ENCODE measurements at regions not wholly inside any gene's neighbourhood (a gene's known extent, or its start where the extent isn't known, plus 50 kb on each side); places are given as distances from the start of the nearest gene placed in this dataset.

GRCh38 chr3:96190024-96190616 is 624.3 kb upstream of the EPHA6 start:
- TF ChIP-seq, protein P1, sequence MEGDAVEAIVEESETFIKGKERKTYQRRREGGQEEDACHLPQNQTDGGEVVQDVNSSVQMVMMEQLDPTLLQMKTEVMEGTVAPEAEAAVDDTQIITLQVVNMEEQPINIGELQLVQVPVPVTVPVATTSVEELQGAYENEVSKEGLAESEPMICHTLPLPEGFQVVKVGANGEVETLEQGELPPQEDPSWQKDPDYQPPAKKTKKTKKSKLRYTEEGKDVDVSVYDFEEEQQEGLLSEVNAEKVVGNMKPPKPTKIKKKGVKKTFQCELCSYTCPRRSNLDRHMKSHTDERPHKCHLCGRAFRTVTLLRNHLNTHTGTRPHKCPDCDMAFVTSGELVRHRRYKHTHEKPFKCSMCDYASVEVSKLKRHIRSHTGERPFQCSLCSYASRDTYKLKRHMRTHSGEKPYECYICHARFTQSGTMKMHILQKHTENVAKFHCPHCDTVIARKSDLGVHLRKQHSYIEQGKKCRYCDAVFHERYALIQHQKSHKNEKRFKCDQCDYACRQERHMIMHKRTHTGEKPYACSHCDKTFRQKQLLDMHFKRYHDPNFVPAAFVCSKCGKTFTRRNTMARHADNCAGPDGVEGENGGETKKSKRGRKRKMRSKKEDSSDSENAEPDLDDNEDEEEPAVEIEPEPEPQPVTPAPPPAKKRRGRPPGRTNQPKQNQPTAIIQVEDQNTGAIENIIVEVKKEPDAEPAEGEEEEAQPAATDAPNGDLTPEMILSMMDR (conservative IDR thresholded peaks at IDR 0.05) = no peak
- H3K36me3 Mint-ChIP-seq = no peaks in the 10 kb centered on the region
- no peaks in the 10 kb centered on the region for H3K27me3 Mint-ChIP-seq
- no peak for DNase-seq (ENCODE audit: extremely low spot score, unreplicated experiment)
- no peak overlapping the region for H3K27ac Mint-ChIP-seq
- H3K9me3 Mint-ChIP-seq = no peaks in the 10 kb centered on the region
- no peak overlapping the region for H3K4me3 Mint-ChIP-seq
- H3K4me1 Mint-ChIP-seq (ENCODE audit: unreplicated experiment) = peaks cover 7% of the 10 kb centered on the region

DNA sequence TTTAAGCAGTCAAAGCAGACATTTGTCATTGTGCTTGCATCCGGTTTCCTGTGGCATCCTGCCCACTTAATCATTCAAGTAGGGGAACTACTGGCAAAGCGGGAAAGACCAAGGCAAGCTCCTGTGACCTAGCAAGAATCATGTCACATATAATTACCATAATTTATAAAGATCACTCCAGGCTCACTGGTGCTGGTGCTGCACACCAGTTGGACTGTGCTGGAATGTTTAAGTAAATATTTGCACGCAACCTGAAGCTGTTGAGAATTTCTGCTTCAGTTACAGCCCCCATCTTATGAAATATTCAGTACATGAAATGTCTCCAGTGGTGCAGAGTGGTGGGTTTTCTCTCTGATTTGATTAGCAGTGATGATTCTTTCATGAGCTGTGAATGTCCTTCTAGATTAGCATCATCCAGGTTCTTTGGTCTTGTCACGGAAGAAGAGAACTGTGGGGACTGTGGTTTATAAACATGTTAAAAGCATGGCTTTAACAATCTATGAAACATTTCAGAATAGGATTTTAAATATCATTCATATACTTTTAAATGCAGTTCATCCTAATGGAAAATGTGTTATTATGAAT is 621.3 kb upstream of the EPHA6 start:
- H3K27me3 Mint-ChIP-seq = no peaks in the 10 kb centered on the region
- no peak overlapping the region for H3K4me3 Mint-ChIP-seq
- no peak for DNase-seq (ENCODE audit: extremely low spot score, unreplicated experiment)
- no peaks in the 10 kb centered on the region for H3K36me3 Mint-ChIP-seq
- H3K27ac Mint-ChIP-seq = no peak overlapping the region
- H3K4me1 Mint-ChIP-seq (ENCODE audit: unreplicated experiment) = peaks cover 7% of the 10 kb centered on the region
- H3K9me3 Mint-ChIP-seq = no peaks in the 10 kb centered on the region
- TF ChIP-seq, protein P1 (conservative IDR thresholded peaks at IDR 0.05) = no peak

- H3K27ac Mint-ChIP-seq = no peak overlapping the region
- H3K4me1 Mint-ChIP-seq (ENCODE audit: unreplicated experiment) = no peaks in the 10 kb centered on the region
- DNase-seq (ENCODE audit: extremely low spot score, unreplicated experiment) = no peak
- TF ChIP-seq, protein P1 (conservative IDR thresholded peaks at IDR 0.05) = no peak
- no peaks in the 10 kb centered on the region for H3K9me3 Mint-ChIP-seq
- no peaks in the 10 kb centered on the region for H3K36me3 Mint-ChIP-seq
- H3K4me3 Mint-ChIP-seq = no peak overlapping the region
- no peaks in the 10 kb centered on the region for H3K27me3 Mint-ChIP-seq
Observed at GRCh38 chr3:96200897-96201296, 613.5 kb upstream of the EPHA6 start.

DNA sequence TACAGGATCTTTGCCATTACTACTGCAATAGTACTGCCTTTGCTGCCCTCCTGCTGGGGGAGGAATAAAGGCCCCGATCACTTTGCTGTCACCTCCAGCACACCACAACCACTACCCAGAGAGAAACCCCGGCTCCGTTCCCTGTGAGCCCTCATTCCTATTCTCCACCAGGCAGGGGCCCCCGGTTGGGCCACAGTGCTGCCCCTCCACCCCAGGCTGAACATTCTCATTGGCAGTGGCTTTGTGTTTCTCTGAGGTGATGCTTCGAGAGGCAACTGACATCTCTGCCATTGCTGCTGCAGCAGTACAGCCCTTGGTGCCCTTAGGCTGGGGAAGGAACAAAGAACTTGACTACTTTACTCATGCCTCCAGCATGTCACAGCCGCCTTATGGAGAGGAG is 612.9 kb upstream of the EPHA6 start:
- Mint-ChIP-seq H3K4me1 (ENCODE audit: unreplicated experiment) (no peaks in the 10 kb centered on the region), H3K9me3 (no peaks in the 10 kb centered on the region), H3K36me3 (no peaks in the 10 kb centered on the region), H3K27ac (no peak overlapping the region), H3K27me3 (no peaks in the 10 kb centered on the region), H3K4me3 (no peak overlapping the region)
- TF ChIP-seq, protein P1 (conservative IDR thresholded peaks at IDR 0.05) = no peak
- DNase-seq (ENCODE audit: extremely low spot score, unreplicated experiment) = no peak

- no peak for DNase-seq (ENCODE audit: extremely low spot score, unreplicated experiment)
- no peak overlapping the region for H3K4me3 Mint-ChIP-seq
- no peak overlapping the region for H3K27ac Mint-ChIP-seq
- H3K9me3 Mint-ChIP-seq = no peaks in the 10 kb centered on the region
- no peaks in the 10 kb centered on the region for H3K36me3 Mint-ChIP-seq
- H3K4me1 Mint-ChIP-seq (ENCODE audit: unreplicated experiment) = no peaks in the 10 kb centered on the region
- H3K27me3 Mint-ChIP-seq = no peaks in the 10 kb centered on the region
- TF ChIP-seq, protein P1 (conservative IDR thresholded peaks at IDR 0.05) = no peak
Observed at GRCh38 chr3:96202181-96202580, 612.2 kb upstream of the EPHA6 start.

Measured in type B pancreatic cell (in vitro differentiated cells).